ENCODE measurements at regions not wholly inside any gene's neighbourhood (a gene's known extent, or its start where the extent isn't known, plus 50 kb on each side); places are given as distances from the start of the nearest gene placed in this dataset.
"Not testable (repeated sequence)": the region's sequence is repeated elsewhere in the genome, so short reads cannot be mapped to it uniquely, and the experiment has no call there.

- not testable (repeated sequence) for TF ChIP-seq CTCF (IDR thresholded peaks at IDR 0.05); POLR2A (IDR thresholded peaks at IDR 0.05; ENCODE audit: low read depth)
These were observed 462.3 kb upstream of the POM121L12 start for GRCh38 chr7:52573141-52573540.
